ENCODE measurements at regions not wholly inside any gene's neighbourhood (a gene's known extent, or its start where the extent isn't known, plus 50 kb on each side); places are given as distances from the start of the nearest gene placed in this dataset.

GRCh38 chr22:22988785-22989184 lies 81.5 kb upstream of the GNAZ start:
- no peak for TF ChIP-seq CTCF (IDR thresholded peaks at IDR 0.05)
- no peak for TF ChIP-seq POLR2AphosphoS5 (IDR thresholded peaks at IDR 0.05)
- no peak for TF ChIP-seq EP300 (IDR thresholded peaks at IDR 0.05)
- TF ChIP-seq POLR2A (IDR thresholded peaks at IDR 0.05), result no peak

Data from upper lobe of left lung (tissue), 4 donors.